Calu3 (cell line): ENCODE measurements at regions not wholly inside any gene's neighbourhood (a gene's known extent, or its start where the extent isn't known, plus 50 kb on each side); places are given as distances from the start of the nearest gene placed in this dataset.

Experiments used
- BruUV-seq: library from RNA; stranded (reverse); fragments of 400-500 nt; replicated peaks from 2 replicates; lab custom pipeline; 2021; lab: Mats Ljungman, UMichigan
- CTCF ChIA-PET: fragments of 300-600 bp; sonication (Branson Sonifier 250); formaldehyde crosslinking; loops from one replicate; lab custom pipeline; 2022; ENCODE audit warnings: antibody characterized with exemption; lab: Charles Lee
- DNase-seq: peaks from one replicate; pipeline ENCODE4 v3.0.0; 2022
- H3K27ac Mint-ChIP-seq: one replicate; pipeline ENCODE4 v1.8.0; 2022; ENCODE audit warnings: mixed read lengths; ENCODE audit not compliant: unreplicated experiment
- H3K27me3 Mint-ChIP-seq: one replicate; pipeline ENCODE4 v1.8.0; 2022; ENCODE audit warnings: mixed read lengths; ENCODE audit not compliant: unreplicated experiment
- H3K36me3 Mint-ChIP-seq: one replicate; pipeline ENCODE4 v1.8.0; 2022; ENCODE audit warnings: mild to moderate bottlenecking, moderate library complexity, mixed read lengths; ENCODE audit not compliant: insufficient read depth, unreplicated experiment
- H3K4me1 Mint-ChIP-seq: one replicate; pipeline ENCODE4 v1.8.0; 2022; ENCODE audit warnings: mild to moderate bottlenecking, low read depth, mixed read lengths; ENCODE audit not compliant: unreplicated experiment
- H3K4me3 Mint-ChIP-seq: one replicate; pipeline ENCODE4 v1.8.0; 2022; ENCODE audit warnings: mild to moderate bottlenecking, low read depth, moderate library complexity, mixed read lengths; ENCODE audit not compliant: unreplicated experiment
- H3K9me3 Mint-ChIP-seq: one replicate; pipeline ENCODE4 v1.8.0; 2022; ENCODE audit warnings: low read depth, mixed read lengths; ENCODE audit not compliant: unreplicated experiment
- CTCF ChIP-seq: fragments of 200-600 bp; IDR thresholded peaks from one replicate; pipeline ENCODE4 v1.8.0; 2022; ENCODE audit warnings: antibody characterized with exemption; ENCODE audit not compliant: unreplicated experiment
- intact Hi-C: fragments of 100-400 bp; cut with micrococcal nuclease; formaldehyde crosslinking; loops from one replicate; pipeline ENCODE4 v1.10.0; 2022; ENCODE audit not compliant: unreplicated experiment

- intact Hi-C loops: no loop called here
- no peaks in the 10 kb centered on the region for H3K36me3 Mint-ChIP-seq
- TF ChIP-seq CTCF: no peak
- H3K9me3 Mint-ChIP-seq: no peaks in the 10 kb centered on the region
- H3K4me1 Mint-ChIP-seq: peaks cover 12% of the 10 kb centered on the region
- H3K27ac Mint-ChIP-seq: no peak overlapping the region
- no peak overlapping the region for H3K4me3 Mint-ChIP-seq
- no peaks in the 10 kb centered on the region for H3K27me3 Mint-ChIP-seq
- no peak for DNase-seq
- CTCF ChIA-PET: no interaction called here
- BruUV-seq: no TSS peak
These were observed 309.8 kb upstream of the COL3A1 start for GRCh38 chr2:188664416-188664815.

- H3K27ac Mint-ChIP-seq: no peak overlapping the region
- H3K4me3 Mint-ChIP-seq: no peak overlapping the region
- CTCF ChIA-PET: no interaction called here
- DNase-seq: no peak
- TF ChIP-seq CTCF: no peak
- intact Hi-C loops: no loop called here
- H3K36me3 Mint-ChIP-seq: no peaks in the 10 kb centered on the region
- no peaks in the 10 kb centered on the region for H3K27me3 Mint-ChIP-seq
- peaks cover 12% of the 10 kb centered on the region for H3K4me1 Mint-ChIP-seq
- BruUV-seq: no TSS peak
- H3K9me3 Mint-ChIP-seq: no peaks in the 10 kb centered on the region
These were observed 309.1 kb upstream of the COL3A1 start for GRCh38 chr2:188664951-188665595.

- no peak for TF ChIP-seq CTCF
- no peak for DNase-seq
- Mint-ChIP-seq H3K4me1 (peaks cover 12% of the 10 kb centered on the region), H3K27me3 (no peaks in the 10 kb centered on the region), H3K4me3 (no peak overlapping the region), H3K36me3 (no peaks in the 10 kb centered on the region), H3K9me3 (no peaks in the 10 kb centered on the region), H3K27ac (no peak overlapping the region)
- CTCF ChIA-PET: no interaction called here
- intact Hi-C loops: no loop called here
- BruUV-seq: no TSS peak
These were observed 308.4 kb upstream of the COL3A1 start for GRCh38 chr2:188665727-188666304.

- no peaks in the 10 kb centered on the region for H3K27me3 Mint-ChIP-seq
- no peaks in the 10 kb centered on the region for H3K9me3 Mint-ChIP-seq
- H3K4me1 Mint-ChIP-seq: peaks cover 12% of the 10 kb centered on the region
- no peaks in the 10 kb centered on the region for H3K36me3 Mint-ChIP-seq
- no peak overlapping the region for H3K27ac Mint-ChIP-seq
- TF ChIP-seq CTCF: no peak
- no peak overlapping the region for H3K4me3 Mint-ChIP-seq
- intact Hi-C loops: no loop called here
- no peak for DNase-seq
- CTCF ChIA-PET: no interaction called here
- BruUV-seq: no TSS peak
These were observed 307.7 kb upstream of the COL3A1 start for GRCh38 chr2:188666503-188666902.
